Caki2 (cell line): ENCODE measurements at regions not wholly inside any gene's neighbourhood (a gene's known extent, or its start where the extent isn't known, plus 50 kb on each side); places are given as distances from the start of the nearest gene placed in this dataset.

ENCODE experiments used
- DNase-seq: peaks from one replicate; pipeline ENCODE4 v3.0.0-alpha.2; 2015; ENCODE audit warnings: low read depth
- in situ Hi-C: cut with HindIII; loops from 2 replicates; pipeline ENCODE4 v1.10.0; 2016; ENCODE audit warnings: low sequenced_read_pairs, low pct_unique_long_range_greater_than_20kb, mixed read lengths

DNA sequence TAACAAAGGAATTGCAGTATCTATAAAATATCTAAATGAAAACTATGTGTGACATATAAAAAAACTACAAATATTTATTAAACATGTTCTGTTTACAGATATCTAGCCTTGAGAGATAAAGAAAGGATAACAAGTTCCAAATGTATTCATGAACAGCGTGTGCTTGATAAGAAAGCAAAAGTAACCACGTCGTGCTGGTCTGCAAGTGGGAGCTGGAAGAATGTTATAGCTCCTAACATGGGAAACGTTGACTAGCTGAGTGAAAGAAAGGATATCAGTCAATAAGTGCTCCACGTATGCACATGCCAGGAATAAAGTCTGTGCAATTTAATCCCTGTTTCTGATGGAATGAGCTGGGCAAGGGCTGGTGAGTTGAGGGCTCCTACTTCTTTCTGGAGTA lies 71.2 kb upstream of the CDYL2 start:
- no peak for DNase-seq
- in situ Hi-C loops: no loop called here

DNA sequence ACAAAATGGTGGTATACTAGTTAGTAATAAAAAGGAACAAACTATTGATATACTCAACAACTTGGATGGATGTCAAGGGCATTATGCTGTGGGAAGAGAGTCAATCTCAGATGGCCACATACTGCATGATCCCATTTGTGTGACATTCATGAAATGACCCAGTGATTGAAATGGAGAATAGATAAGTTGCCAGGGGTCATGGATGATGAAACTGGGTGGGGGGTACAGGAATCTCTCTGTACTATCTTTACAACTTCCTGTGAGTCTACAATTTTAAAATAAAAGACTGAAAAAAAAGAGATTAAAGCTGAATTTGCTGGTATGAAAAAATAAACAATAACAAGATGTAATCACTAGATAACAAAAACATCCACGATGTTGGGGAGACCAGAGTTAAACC lies 70.5 kb upstream of the CDYL2 start:
- in situ Hi-C loops: no loop called here

DNA sequence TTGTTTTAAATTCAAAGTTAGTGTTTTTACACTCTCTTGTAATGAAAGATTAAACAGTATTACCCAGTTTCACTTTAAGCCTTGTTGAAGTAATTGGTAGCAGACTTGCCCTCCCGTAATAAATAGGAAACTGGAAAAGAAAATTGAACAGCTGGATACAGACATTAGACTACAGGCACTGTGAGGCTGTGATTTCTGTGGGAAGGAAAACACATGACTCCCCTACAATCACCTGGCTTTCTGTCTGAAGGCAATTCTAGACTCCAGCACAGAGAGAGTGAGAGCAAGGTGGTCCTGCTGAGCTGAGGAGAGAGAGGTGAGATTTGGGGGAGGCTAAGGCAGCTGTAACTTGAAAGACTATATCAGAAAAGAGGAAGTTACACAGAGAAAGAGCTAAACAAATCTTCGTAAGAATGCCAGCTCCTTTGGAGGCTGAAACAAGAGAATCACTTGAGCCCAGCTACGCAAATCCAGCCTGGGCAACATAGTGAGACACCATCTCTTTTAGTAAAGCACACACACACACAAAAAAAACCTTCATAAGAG lies 57.8 kb upstream of the CDYL2 start:
- in situ Hi-C loops: no loop called here
- no peak for DNase-seq

More for the DNA sequence above, 70.5 kb upstream of the CDYL2 start:
- no peak for DNase-seq
